Fibroblast of gingiva (primary cell): ENCODE measurements at regions not wholly inside any gene's neighbourhood (a gene's known extent, or its start where the extent isn't known, plus 50 kb on each side); places are given as distances from the start of the nearest gene placed in this dataset.
"Not testable (repeated sequence)": the region's sequence is repeated elsewhere in the genome, so short reads cannot be mapped to it uniquely, and the experiment has no call there.

Experiments
- DNase-seq: peaks from one replicate; pipeline ENCODE4 v3.0.0-alpha.2; 2011; ENCODE audit warnings: low read depth

DNA sequence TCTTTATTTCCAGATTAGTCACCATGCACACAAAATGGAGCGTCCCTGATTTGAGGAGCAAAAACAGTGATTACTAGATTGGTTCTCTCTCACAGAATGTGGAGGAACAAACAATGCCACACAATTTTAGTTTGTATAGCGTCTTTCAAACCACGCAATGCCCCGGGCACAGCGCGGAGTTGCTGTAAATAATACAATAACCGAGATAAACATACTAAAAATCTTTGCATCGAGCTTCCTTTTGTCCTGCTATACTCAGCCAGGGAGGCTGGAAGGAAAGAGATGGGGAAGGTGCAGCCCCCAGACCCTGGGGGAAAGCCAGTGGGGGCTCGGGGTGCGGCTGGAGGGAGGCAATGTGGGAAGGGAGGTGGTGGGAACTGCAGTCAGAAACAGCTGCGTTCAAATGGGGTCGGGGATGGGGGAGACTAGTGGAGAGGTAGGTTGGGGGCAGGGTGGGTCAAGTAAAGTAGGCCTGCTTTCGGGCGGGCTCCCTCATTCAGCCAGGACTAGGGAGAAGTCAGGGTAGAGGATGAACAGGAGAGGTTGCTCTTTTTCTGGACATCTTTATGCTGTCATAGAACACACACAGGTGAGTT, 366.3 kb downstream of the RPS6KC1 start:
- DNase-seq, result no peak

DNA sequence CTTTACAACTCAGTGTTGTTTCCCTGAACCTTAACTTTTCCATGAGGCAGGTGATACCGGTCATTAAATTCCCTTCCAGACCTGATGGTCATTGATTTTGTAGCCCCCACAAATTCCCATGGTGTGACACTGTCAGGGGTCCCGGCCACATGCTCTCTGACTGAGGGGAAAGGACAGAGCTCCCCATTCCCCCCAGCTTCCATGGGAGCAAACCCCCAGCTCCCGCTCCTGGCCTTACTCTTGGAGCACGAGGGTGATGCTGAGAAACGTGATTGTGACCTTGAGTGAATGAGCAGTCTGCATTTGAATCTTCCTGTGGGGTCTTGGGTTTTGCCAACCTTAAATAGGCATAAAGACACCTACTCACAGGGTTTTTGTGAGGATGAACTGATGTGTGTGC, 366.8 kb downstream of the RPS6KC1 start:
- no peak for DNase-seq

DNA sequence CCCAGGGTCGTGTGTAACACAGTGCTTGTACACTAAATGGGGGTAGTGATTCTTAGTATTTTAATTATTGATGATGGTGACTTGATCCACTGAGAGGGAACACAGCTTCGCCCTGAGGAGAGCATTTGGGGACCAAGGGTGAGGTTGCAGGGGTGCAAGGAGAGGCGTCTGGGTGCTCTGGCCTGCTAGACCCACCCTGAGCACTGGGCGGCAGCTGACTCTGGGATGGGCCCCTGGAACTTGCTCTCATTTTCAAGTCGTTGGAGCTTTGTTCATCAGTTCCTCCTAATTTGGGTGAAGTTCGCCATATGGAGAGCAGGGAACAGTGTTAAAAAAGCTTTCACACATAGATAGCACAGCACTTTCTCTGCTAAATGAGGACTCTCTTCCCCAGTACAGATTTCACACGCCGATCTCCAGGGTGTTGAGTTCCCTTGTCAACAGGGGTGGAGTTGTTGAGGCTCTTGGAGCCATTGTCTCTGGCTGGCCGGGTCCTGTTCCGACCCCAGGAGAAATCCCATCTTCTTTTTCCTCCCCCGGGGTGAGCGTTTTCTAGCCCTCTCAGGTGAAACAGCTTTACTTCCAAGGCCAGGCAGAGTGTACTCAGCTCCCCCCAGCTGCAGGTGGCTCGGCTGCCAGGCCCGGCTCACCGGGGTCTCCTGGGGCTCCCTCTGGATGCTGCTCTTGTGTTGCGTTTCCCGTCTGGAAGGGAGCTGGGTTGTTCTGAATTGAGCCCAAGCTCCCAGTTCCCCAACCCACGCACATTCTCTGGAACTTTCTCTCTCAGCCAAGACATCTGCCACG, 367.4 kb downstream of the RPS6KC1 start:
- DNase-seq, result no peak

DNA sequence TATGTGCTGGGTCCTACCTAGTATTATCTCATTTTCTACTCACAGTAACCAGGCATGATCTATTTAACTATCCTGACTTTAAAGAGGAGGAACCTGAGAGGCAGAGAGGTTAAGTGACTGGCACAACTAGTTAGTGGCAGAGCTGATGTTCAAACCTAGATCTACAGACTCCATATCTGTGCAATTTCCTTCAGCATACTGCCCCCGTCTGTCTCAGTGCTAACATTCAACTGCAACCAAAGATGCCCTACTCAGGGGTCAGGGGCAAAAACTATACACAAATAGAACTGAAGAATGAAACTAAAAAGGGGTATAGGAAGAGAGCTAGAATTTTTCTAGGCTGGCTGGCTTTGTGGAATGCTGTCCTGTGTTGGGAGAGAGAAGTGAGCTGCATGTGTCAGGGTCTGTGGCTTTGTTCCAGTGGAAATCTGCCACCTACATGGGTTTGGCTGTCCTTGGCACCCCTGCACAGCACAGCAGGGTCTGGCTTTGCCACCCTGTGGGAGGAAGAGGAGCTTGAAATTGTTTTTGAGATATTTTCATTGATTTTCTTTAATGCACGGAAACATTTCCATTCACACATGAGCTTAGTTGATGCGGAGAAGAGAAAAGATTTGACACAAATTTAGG, 368.5 kb downstream of the RPS6KC1 start:
- DNase-seq, result no peak

DNA sequence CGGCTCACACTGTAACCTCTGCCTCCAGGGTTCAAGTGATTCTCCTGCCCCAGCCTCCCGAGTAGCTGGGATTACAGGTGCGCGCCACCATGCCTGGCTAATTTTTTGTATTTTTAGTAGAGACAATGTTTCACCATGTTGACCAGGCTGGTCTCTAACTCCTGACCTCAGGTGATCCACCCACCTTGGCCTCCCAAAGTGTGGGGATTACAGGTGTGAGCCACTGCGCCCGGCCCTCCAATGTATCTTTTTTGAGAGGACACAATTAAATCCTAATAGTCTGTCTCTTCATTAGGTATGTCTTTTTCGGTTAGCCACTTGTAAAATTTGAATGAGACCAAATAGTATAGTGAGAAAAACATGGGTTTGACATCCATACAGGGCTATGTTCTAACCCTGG, 370.1 kb downstream of the RPS6KC1 start:
- DNase-seq, result not testable (repeated sequence)

DNA sequence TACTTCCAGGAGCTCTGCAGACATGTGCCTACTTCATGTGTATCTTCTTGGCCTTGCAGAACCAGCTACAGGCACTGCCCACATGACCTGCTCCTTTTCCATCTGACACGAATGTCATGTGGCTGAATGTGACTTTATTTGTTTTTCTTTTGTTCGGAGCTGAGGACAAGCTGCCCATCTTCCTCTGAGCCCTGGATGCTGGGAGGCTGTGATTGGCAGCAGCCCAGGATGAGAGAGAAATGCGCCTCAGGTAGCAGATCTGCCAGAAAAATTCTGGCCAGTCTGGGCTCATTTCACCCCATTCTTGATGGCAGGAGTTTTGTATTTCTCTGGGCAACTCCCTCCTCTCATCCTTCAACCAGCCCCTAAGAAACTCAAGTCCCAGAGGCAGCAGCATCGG, 372.0 kb downstream of the RPS6KC1 start:
- no peak for DNase-seq

DNA sequence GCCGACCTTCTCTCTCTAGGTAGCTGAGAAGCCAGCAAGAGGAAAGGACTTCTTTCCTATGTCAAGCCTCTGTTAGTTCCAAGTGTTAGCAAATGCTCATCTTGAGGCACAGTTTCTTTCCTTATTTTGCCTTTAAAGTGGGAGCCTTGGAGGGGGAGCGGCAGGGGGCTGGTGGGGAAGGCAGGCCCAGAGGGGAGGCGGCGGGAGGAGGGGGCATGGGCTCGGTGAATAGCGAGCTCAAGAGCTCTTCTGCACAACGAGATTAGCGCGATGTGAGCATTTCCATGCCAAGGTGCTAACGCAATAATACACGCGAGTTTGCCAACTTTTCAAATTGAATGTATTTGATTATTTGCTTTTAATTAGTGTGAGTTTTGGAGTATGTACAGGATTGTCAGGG, 372.6 kb downstream of the RPS6KC1 start:
- no peak for DNase-seq

DNA sequence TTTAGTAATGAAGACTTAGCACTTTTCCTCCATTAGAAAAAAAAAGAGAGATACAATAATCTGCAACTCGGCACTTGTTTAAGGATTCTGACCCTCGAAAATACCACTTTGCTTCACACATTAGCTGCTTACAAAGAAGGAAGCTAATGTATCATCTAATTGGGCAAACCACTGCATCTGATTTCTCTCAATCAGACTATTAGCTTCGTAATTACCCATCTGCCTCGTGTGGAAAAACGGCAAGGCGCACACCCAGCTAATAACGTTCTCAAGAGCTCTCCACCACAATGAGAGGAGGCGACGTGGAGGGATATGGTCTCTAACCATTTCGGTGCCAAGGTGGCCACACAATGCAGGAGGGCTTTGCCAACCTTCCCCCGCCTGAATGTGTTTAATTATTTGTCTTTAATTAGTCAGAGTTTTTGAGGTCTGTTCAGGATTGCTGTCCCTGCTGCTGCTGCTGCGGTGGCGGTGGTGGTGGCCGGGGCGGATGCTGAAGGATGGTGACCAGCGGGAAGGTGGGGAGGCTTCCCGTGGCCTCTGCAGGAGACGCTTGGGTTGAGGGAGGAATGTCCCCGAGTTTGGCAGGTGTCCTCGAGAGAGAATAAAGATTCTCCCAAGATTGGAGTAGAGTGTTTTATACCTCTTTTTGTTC, 374.5 kb downstream of the RPS6KC1 start:
- DNase-seq, result no peak

DNA sequence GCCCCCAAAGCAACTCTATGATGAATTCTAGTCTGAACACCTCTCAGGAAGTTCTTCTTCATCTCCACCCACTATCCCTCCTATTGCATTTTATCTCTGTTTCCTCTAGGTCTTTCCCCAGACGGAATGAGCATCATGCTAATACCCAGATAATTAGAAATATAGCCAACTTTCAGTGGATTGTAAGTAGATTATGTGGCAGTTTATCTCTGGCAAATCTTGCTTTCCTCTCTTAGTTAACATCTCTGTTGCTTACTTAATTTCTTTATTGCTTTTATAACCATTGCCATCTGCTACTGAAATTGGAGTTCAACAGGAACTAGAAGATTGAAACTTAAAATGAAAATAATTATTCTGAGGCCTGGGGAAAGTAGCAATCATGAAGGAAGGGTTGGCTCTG, 378.6 kb downstream of the RPS6KC1 start:
- DNase-seq, result no peak

DNA sequence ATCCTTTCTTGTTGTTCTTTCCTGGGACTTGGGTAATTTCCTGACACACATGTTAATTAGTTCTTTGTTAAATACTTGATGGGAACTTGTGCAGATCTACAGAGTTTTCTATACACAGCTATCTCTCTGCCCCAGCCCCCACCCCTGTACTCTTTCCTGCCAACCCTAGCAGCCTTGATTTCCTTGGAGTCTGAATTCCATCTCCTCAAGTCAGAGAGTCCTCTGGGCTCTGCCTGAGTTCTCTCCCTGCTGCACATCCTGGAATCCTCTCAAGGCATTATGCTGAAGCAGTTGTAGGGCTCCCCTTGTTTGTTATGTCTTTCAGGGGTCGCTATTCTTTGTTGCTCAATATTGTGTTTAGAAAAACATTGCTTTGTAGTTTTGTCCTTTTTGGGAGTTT, 384.7 kb downstream of the RPS6KC1 start:
- no peak for DNase-seq

DNA sequence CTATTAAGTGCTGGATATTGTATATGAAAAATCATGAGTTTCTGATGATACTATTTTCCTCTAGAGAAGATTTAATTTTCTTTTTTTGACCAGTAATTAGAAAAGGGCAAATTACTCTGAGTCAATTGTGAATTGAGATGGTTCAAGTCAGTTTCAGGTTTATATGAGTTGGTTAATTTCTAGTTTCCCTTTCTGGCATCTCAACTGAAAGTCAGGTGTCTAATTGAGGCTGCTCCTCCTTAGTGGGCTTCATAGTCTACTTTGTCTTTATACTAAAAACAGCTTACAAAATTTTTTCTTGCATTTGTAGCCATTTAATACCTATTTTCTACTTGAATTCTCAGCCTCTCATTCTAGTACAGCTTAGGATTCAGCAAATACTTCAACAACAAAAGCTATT, 387.3 kb downstream of the RPS6KC1 start:
- no peak for DNase-seq

DNA sequence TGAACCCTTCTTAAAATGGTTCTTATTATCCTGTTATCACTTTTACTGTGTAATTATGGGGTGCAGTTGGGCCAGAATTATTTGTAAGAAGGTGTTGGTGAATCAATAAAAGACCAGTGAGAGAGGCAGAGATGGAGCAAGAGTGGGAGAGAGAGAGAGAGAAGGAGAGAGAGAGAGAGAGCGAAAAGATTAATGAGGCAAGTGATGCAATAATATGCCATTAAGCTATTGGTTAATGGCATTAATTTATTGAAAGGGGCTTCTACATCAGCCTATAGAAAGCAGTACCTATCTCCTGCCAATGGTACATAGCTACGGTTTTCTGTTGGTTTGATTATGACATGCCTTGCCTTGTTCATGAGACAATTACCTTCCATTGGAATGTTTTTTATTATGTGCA, 388.7 kb downstream of the RPS6KC1 start:
- DNase-seq, result no peak

DNA sequence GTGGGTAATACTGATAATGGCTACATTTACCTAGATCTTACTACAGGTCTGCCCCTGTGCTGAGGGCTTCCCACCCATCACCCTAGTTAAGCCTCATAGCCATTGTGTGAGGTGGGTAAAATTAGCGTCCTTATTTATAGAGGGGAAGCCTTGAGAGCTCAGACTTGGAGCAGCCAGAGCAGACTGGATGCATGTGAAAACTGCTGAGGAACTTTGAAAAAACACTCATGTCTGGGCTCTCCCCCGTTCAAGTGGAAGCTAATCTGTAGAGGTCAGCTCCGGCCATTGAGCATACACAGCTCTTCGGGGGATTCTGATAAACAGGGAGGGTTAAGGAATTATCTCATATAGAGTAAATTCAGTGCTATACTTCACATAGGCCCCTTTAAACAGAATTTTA, 389.7 kb downstream of the RPS6KC1 start:
- DNase-seq, result no peak

DNA sequence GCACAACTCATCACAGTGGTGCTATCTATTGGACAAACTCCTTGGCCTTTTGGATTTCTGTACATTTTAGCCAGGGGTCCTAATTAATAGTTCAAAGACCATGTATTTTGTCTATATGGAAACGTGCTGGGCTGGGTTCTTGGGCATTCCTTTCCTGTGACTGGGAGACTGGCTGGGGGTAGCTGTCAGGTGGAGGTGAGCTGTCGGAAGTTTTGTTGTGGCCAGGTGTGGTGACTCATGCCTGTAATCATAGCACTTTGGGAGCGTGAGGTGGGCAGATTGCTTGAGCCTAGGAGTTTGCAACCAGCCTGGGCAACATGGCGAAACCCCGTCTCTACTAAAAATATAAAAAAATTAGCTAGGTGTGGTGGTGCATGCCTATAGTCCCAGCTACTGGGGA, 392.4 kb downstream of the RPS6KC1 start:
- no peak for DNase-seq

DNA sequence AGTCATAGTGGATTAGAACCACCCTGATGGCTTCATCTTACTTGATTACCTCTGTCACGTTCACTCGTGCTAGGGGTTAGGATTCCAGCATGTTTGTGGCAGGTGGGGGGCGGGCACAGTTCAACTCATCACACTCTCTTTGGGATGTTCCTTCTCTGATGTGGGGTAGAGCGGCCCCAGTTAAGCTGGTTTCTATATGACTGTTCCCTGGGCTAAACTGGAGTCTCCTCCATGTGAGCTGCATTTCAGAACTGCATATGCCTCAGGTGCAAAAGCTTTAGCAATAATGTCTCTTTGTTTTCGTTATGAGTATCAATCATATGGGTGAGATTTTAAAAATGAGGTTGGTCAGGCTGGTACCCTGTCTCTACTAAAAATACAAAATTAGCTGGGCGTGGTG, 393.2 kb downstream of the RPS6KC1 start:
- no peak for DNase-seq

DNA sequence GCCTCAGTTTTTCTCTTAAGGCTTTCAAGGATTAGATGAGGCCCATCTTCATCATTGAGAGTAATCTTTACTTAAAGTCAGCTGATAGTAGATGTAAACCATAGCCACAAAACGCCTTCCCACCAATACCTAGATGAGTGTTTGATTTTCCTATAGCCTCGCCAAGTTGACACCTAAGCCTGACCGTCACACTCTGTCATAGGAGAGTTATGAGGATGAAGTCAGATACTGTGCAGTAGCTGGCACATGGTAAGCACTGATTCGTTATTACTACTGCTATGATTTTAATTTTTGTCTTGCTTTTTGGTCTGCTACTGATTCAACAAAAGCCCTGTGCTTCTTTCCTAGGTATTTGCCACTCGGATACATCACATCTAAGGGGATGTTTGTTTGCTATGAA, 395.5 kb downstream of the RPS6KC1 start:
- no peak for DNase-seq

DNA sequence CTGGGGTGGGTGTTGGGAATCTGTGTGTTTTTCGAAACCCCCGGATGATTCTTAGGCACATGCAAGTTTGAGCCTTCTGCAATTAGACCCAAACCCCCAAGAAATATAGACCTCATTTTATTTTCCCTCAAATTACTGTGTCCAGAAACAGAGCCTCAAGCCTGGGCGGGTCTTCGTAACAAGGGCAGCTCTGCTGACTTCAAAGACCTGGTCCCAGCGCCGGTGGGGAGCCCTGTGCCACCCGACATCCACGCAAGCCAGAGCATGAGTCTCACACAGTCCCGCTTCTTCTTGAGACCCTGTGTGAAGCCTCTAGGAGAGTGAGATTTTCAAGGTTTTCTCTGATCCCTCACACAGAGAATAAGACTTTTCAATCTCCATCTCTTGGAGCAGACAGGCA, 397.3 kb downstream of the RPS6KC1 start:
- no peak for DNase-seq

DNA sequence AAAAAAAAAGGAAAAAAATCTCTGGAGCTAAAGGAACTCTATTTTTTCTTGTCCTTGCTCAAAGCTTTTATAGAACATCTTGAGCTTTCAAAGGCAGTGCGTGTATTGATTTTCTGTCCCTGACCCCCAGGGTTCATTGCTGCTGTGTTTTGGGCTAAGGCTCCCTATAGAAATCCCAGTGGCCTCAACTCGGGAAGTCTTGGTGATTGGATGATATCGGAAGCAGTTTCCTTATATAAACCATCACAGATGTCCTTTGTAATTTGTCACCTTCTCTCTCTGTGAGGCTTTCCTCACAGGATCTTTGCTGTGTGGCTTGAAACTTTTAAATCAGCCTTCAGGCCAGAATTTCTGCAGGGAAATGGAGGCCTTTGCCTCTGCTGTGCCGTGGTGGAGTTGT, 397.7 kb downstream of the RPS6KC1 start:
- no peak for DNase-seq

DNA sequence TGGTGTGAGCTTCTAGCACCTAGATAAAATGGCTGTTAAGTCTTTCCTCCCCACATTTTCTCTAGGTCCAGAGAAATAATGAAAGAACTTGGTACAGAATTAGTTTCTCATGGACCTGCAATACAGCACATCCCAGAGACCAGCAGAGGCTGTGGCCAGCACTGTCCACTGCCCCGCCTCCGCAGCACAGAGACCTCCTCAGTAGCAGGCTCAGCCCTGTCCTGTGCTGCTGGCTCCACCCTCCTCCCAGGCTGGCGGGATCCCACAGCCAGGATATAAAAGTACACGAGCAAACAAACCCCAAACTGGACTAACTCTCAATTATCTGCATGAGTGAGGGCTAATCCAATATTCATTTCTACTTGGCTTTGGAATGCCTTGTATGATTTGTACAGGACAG, 401.5 kb downstream of the RPS6KC1 start:
- no peak for DNase-seq

DNA sequence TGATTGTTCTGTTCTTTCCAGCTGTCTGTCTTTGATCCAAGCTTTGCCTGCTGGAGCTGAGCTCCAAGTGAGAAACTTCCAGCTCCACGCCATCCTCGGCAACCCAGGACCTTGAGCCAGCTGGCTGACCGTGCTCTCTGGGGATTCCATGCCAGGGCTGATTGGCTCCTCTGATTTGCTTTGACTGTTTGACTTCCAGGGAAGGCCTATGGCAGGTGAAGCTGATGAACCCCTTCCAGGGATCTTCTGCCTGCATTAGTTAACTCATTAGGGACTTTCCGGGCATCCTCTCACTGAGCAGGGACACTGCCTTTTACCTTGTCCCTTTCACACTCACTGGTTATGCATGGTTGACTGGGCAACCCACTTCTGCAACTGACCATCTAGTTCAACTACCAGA, 406.1 kb downstream of the RPS6KC1 start:
- DNase-seq, result no peak

DNA sequence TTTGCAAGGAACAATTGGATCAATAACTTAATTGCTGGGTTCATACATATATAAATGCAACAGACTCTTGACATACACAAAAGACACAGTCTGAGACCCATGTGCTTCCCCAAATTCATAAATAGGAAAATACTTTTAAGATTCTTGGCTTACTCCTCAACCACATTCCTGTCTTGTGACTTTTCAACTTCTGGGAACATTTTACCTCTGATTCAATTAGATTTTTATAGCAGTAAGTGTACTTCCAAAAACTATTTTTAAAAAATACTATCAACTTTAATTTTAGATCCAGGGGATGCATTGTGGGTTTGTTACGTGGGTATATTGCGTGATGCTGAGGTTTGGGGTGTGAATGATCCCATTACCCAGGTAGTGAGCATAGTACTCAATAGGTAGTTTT, 406.7 kb downstream of the RPS6KC1 start:
- no peak for DNase-seq

DNA sequence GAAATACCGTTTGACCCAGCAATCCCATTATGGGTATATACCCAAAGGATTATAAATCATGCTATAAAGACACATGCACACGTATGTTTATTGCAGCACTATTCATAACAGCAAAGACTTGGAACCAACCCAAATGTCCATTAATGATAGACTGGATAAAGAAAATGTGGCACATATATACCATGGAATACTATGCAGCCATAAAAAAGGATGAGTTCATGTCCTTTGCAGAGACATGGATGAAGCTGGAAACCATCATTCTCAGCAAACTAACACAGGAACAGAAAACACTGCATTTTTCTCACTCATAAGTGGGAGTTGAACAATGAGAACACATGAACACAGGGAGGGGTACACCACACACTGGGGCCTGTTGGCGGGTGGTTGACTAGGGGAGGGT, 411.3 kb downstream of the RPS6KC1 start:
- not testable (repeated sequence) for DNase-seq
